ENCODE measurements at regions not wholly inside any gene's neighbourhood (a gene's known extent, or its start where the extent isn't known, plus 50 kb on each side); places are given as distances from the start of the nearest gene placed in this dataset.

DNA sequence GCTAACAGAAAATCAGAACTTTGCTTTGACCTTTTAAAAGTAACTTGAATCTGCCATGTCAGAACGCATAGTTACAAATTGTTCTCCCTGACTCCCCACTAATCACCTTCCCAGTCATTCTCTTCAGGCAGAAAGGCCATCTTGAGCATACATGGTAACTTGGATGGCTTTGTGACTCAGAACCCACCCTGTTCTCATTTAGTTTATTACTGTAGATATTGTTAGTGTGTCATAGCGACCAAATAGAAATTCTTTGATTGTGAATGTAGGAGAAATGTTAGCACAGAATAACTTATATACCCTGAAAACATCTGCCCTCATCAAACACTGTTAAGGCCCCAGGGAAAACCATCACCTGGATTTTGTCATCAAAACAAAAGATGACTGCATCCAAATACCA is 382.0 kb downstream of the MAGEB5 start:
- TF ChIP-seq FOXM1 (IDR thresholded peaks at IDR 0.05; ENCODE audit: borderline replicate concordance): no peak
- ChIA-PET POLR2A (no interaction called here), CTCF (no interaction called here)
- no peak for DNase-seq (ENCODE audit: extremely low spot score)

DNA sequence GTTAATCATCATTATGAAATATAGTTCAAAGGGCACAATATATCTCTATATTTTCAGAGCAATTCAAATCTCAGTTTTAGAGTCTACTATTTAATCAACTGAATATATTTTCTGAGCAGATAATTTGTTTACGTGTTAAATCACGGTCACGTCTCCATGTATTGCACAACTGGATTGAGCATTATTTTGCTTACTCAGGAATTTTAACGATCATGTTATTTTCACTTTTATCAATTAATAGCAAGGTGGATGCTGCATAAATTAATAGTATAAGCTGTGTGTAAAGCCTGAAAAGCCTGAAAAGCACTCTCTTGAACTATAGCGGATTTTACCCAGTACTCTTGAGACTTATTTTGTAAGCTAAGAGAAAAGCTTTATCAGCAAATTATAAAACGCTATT is 374.9 kb downstream of the MAGEB5 start:
- ChIA-PET POLR2A (no interaction called here), CTCF (no interaction called here)
- TF ChIP-seq SUZ12 (IDR thresholded peaks at IDR 0.05) (no peak), ELF4 (IDR thresholded peaks at IDR 0.05) (no peak)
- no peak for DNase-seq (ENCODE audit: extremely low spot score)

DNA sequence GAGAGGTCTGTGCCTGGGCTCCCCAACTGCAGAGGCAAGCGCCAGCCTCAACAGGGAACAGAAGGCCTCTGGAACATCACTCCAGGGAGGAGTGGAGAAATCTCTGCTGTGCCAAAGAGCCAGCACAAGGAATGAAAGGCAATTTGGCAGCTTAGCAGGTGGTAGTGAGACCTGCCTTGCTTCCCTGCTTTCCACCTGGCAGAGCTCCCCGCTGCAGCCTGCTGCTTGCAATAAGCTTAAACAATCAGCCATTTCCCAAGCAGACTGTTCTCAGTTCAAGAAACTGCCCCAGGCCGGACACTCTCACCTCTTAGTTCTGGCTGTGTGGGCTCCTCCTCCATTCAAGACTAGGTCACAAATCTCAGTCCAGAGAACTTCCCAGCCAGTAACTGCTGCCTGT is 370.6 kb downstream of the MAGEB5 start:
- CTCF ChIA-PET: no interaction called here

DNA sequence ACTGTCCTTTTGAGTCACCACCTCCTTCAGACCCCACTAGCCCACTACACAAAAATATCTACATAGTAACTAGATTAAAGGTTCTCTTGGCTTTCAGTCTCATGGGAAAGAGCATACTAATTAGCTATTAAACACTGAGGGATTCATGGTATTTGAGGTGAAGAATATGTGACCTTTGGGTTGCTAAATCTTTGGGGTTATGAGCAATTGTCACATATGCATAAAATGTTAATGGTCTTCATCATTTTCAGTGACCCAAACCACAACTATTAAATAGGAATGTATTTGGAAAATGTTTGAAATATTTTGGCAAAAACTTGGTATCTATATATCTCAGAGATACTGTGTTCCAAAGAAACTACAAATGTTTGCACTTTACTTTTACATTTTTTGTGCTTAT is 365.1 kb downstream of the MAGEB5 start:
- no peak for DNase-seq (ENCODE audit: extremely low spot score)
- no peak for TF ChIP-seq ARNT (IDR thresholded peaks at IDR 0.05)
- TF ChIP-seq LEF1 (IDR thresholded peaks at IDR 0.05; ENCODE audit: borderline replicate concordance): no peak
- no peak for TF ChIP-seq SP1 (IDR thresholded peaks at IDR 0.05)
- no peak for TF ChIP-seq ELF4 (IDR thresholded peaks at IDR 0.05)
- TF ChIP-seq CTBP1 (IDR thresholded peaks at IDR 0.05; ENCODE audit: borderline replicate concordance): no peak
- no peak for TF ChIP-seq SUZ12 (IDR thresholded peaks at IDR 0.05)
- no peak for TF ChIP-seq ZNF384 (IDR thresholded peaks at IDR 0.05)
- no peak for TF ChIP-seq L3MBTL2 (conservative IDR thresholded peaks at IDR 0.05)
- TF ChIP-seq BHLHE40 (IDR thresholded peaks at IDR 0.05; ENCODE audit: borderline replicate concordance): no peak
- no peak for TF ChIP-seq HDGF (IDR thresholded peaks at IDR 0.05; ENCODE audit: borderline replicate concordance)
- TF ChIP-seq, protein P1, sequence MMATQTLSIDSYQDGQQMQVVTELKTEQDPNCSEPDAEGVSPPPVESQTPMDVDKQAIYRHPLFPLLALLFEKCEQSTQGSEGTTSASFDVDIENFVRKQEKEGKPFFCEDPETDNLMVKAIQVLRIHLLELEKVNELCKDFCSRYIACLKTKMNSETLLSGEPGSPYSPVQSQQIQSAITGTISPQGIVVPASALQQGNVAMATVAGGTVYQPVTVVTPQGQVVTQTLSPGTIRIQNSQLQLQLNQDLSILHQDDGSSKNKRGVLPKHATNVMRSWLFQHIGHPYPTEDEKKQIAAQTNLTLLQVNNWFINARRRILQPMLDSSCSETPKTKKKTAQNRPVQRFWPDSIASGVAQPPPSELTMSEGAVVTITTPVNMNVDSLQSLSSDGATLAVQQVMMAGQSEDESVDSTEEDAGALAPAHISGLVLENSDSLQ (IDR thresholded peaks at IDR 0.05): no peak
- no peak for TF ChIP-seq FOXA1 (IDR thresholded peaks at IDR 0.05)
- TF ChIP-seq FOXM1 (IDR thresholded peaks at IDR 0.05; ENCODE audit: borderline replicate concordance): no peak
- TF ChIP-seq NFRKB (IDR thresholded peaks at IDR 0.05): no peak
- TF ChIP-seq FOXK2 (IDR thresholded peaks at IDR 0.05): no peak
- CTCF ChIA-PET: no interaction called here
- POLR2A ChIA-PET: no interaction called here

More for the DNA sequence above, 370.6 kb downstream of the MAGEB5 start:
- POLR2A ChIA-PET: no interaction called here
- DNase-seq (ENCODE audit: extremely low spot score): no peak
- no peak for TF ChIP-seq NFRKB (IDR thresholded peaks at IDR 0.05)
- no peak for TF ChIP-seq FOXM1 (IDR thresholded peaks at IDR 0.05; ENCODE audit: borderline replicate concordance)
- no peak for TF ChIP-seq SP1 (IDR thresholded peaks at IDR 0.05)
- TF ChIP-seq L3MBTL2 (conservative IDR thresholded peaks at IDR 0.05): no peak
- no peak for TF ChIP-seq ZNF384 (IDR thresholded peaks at IDR 0.05)
- TF ChIP-seq, protein P1 (IDR thresholded peaks at IDR 0.05): no peak
- no peak for TF ChIP-seq LEF1 (IDR thresholded peaks at IDR 0.05; ENCODE audit: borderline replicate concordance)
- TF ChIP-seq HDGF (IDR thresholded peaks at IDR 0.05; ENCODE audit: borderline replicate concordance): no peak
- no peak for TF ChIP-seq TARDBP (IDR thresholded peaks at IDR 0.05)
- no peak for TF ChIP-seq SUZ12 (IDR thresholded peaks at IDR 0.05)
- TF ChIP-seq ARNT (IDR thresholded peaks at IDR 0.05): no peak
- no peak for TF ChIP-seq FOXK2 (IDR thresholded peaks at IDR 0.05)
- TF ChIP-seq CTBP1 (IDR thresholded peaks at IDR 0.05; ENCODE audit: borderline replicate concordance): no peak
- TF ChIP-seq FOXA1 (IDR thresholded peaks at IDR 0.05): no peak
- no peak for TF ChIP-seq ELF4 (IDR thresholded peaks at IDR 0.05)
- no peak for TF ChIP-seq BHLHE40 (IDR thresholded peaks at IDR 0.05; ENCODE audit: borderline replicate concordance)

DNA sequence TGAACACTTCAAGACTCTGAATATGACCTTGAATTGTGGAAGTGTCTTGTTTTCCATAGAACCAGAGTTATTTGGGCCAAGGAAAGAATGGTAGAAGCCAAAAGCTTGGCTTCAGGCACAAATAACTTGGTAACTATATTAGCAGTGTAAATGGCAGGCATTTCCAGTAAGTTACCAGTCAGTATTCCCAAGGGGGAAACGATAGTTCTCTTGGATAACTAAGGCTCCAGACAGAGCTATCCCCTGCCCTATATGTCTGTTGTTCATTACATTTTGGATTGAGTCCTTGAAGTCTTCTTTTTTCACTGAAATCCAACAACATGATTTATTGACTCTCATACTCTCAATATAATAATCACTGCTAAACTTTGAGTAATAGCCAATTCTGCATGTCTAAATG is 364.1 kb downstream of the MAGEB5 start:
- no peak for TF ChIP-seq FOXK2 (IDR thresholded peaks at IDR 0.05)
- TF ChIP-seq L3MBTL2 (conservative IDR thresholded peaks at IDR 0.05): no peak
- no peak for TF ChIP-seq SUZ12 (IDR thresholded peaks at IDR 0.05)
- no peak for TF ChIP-seq FOXA1 (IDR thresholded peaks at IDR 0.05)
- no peak for TF ChIP-seq TARDBP (IDR thresholded peaks at IDR 0.05)
- TF ChIP-seq SP1 (IDR thresholded peaks at IDR 0.05): no peak
- TF ChIP-seq FOXM1 (IDR thresholded peaks at IDR 0.05; ENCODE audit: borderline replicate concordance): no peak
- no peak for TF ChIP-seq LEF1 (IDR thresholded peaks at IDR 0.05; ENCODE audit: borderline replicate concordance)
- TF ChIP-seq NFRKB (IDR thresholded peaks at IDR 0.05): no peak
- TF ChIP-seq HDGF (IDR thresholded peaks at IDR 0.05; ENCODE audit: borderline replicate concordance): no peak
- no peak for TF ChIP-seq ELF4 (IDR thresholded peaks at IDR 0.05)
- no peak for TF ChIP-seq CTBP1 (IDR thresholded peaks at IDR 0.05; ENCODE audit: borderline replicate concordance)
- no peak for TF ChIP-seq BHLHE40 (IDR thresholded peaks at IDR 0.05; ENCODE audit: borderline replicate concordance)
- no peak for TF ChIP-seq ARNT (IDR thresholded peaks at IDR 0.05)
- no peak for TF ChIP-seq ZNF384 (IDR thresholded peaks at IDR 0.05)
- TF ChIP-seq, protein P1 (IDR thresholded peaks at IDR 0.05): no peak
- ChIA-PET CTCF (no interaction called here), POLR2A (no interaction called here)
- DNase-seq (ENCODE audit: extremely low spot score): no peak

DNA sequence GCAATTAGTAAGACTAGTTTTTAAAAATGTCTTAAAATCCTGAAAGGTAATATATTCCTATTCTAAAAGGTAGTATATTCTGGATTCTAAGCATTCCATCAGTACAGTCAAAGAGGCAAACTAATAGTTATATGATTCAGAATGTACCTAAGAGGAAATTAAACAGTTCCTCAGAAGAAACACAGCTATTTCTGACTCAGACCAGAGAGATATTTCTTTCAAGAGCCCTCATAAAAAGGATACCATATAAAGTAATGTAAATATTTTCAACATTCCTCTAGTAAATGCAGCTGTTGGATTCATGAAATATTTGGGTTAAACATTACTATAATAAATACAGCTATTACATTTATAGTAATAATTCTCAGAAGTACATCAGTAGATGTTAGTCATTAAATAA is 358.3 kb downstream of the MAGEB5 start:
- TF ChIP-seq TARDBP (IDR thresholded peaks at IDR 0.05) (no peak), ZNF384 (IDR thresholded peaks at IDR 0.05) (no peak), BHLHE40 (IDR thresholded peaks at IDR 0.05; ENCODE audit: borderline replicate concordance) (no peak), SUZ12 (IDR thresholded peaks at IDR 0.05) (no peak), L3MBTL2 (conservative IDR thresholded peaks at IDR 0.05) (no peak), FOXK2 (IDR thresholded peaks at IDR 0.05) (no peak), FOXA1 (IDR thresholded peaks at IDR 0.05) (no peak), CTBP1 (IDR thresholded peaks at IDR 0.05; ENCODE audit: borderline replicate concordance) (no peak), NFRKB (IDR thresholded peaks at IDR 0.05) (no peak), ARNT (IDR thresholded peaks at IDR 0.05) (no peak), SP1 (IDR thresholded peaks at IDR 0.05) (no peak), HDGF (IDR thresholded peaks at IDR 0.05; ENCODE audit: borderline replicate concordance) (no peak), LEF1 (IDR thresholded peaks at IDR 0.05; ENCODE audit: borderline replicate concordance) (no peak), ELF4 (IDR thresholded peaks at IDR 0.05) (no peak), FOXM1 (IDR thresholded peaks at IDR 0.05; ENCODE audit: borderline replicate concordance) (no peak)
- TF ChIP-seq, protein P1 (IDR thresholded peaks at IDR 0.05): no peak
- CTCF ChIA-PET: no interaction called here
- POLR2A ChIA-PET: no interaction called here

More for the DNA sequence above, 358.3 kb downstream of the MAGEB5 start:
- no peak for DNase-seq (ENCODE audit: extremely low spot score)

Measured in HEK293T (cell line).